ENCODE measurements at regions not wholly inside any gene's neighbourhood (a gene's known extent, or its start where the extent isn't known, plus 50 kb on each side); places are given as distances from the start of the nearest gene placed in this dataset.

DNA sequence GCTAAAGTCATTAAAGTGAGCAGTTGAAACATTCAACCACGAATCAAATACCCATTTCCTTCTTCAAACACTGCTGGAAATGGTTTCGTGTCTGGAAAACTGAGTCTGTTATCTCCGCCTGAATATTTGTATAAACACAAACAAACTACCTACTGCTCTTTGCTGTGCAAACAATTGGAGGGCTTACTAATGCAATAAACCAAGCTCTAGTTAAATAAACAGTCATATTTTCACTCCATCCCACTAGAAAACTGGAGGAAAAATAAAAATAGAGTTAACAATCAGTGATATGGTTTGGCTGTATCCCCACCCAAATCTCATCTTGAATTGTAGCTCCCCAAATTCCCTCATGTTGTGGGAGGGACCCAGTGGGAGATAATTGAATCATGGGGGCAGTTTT lies 397.6 kb downstream of the RASEF start:
- Histone ChIP-seq H3K36me3 (replicated peaks in 1 of 2; ENCODE audit: control extremely low read depth in 1 of 2, control insufficient read depth in 1 of 2, extremely low read depth in 1 of 2, insufficient read depth in 2 of 2, low read length in 1 of 2) (no peaks in the 10 kb centered on the region), H3K4me2 (replicated peaks; ENCODE audit: low read depth, low read length, poor library complexity, severe bottlenecking) (no peak overlapping the region), H3K9me3 (ENCODE audit: control extremely low read depth in 1 of 3, control insufficient read depth in 2 of 3, insufficient read depth in 1 of 3, low read length in 2 of 3) (no peaks in the 10 kb centered on the region), H3K27ac (ENCODE audit: low read length in 2 of 2) (no peak overlapping the region), H3K4me3 (ENCODE audit: control extremely low read depth in 1 of 5, extremely low read depth in 1 of 5, insufficient read depth in 1 of 5, low read depth in 2 of 5, low read length in 4 of 5) (no peak overlapping the region), H3K4me1 (ENCODE audit: control insufficient read depth in 2 of 2, insufficient read depth in 2 of 2, low read length in 2 of 2) (no peaks in the 10 kb centered on the region), H2AFZ (ENCODE audit: insufficient read depth, low read depth, low read length, poor library complexity, severe bottlenecking) (no peak overlapping the region), H3K9ac (ENCODE audit: low read length) (no peak overlapping the region), H3K79me2 (ENCODE audit: control insufficient read depth, insufficient read depth, low read length) (no peaks in the 10 kb centered on the region), H4K20me1 (ENCODE audit: control insufficient read depth, insufficient read depth, low read length, poor library complexity, severe bottlenecking) (no peaks in the 10 kb centered on the region), H3K27me3 (replicated peaks in 1 of 4; ENCODE audit: control extremely low read depth in 1 of 4, control insufficient read depth in 3 of 4, insufficient read depth in 4 of 4, low read length in 3 of 4) (no peaks in the 10 kb centered on the region)
- H3K4me3 Mint-ChIP-seq: no peak overlapping the region
- no peaks in the 10 kb centered on the region for H3K4me1 Mint-ChIP-seq
- intact Hi-C loops (cut with micrococcal nuclease): no loop called here
- DNase-seq (no peak), ATAC-seq (ENCODE audit: low read depth) (no peak)
- ChIA-PET CTCF (no interaction called here), POLR2A (no interaction called here)
- H3K27ac Mint-ChIP-seq: no peak overlapping the region
- H3K9me3 Mint-ChIP-seq (ENCODE audit: insufficient read depth): no peaks in the 10 kb centered on the region
- TF ChIP-seq EZH2 (IDR thresholded peaks at IDR 0.05; ENCODE audit: borderline replicate concordance, insufficient read depth, low read depth, low read length, poor library complexity, severe bottlenecking): no peak
- TF ChIP-seq, protein P1, sequence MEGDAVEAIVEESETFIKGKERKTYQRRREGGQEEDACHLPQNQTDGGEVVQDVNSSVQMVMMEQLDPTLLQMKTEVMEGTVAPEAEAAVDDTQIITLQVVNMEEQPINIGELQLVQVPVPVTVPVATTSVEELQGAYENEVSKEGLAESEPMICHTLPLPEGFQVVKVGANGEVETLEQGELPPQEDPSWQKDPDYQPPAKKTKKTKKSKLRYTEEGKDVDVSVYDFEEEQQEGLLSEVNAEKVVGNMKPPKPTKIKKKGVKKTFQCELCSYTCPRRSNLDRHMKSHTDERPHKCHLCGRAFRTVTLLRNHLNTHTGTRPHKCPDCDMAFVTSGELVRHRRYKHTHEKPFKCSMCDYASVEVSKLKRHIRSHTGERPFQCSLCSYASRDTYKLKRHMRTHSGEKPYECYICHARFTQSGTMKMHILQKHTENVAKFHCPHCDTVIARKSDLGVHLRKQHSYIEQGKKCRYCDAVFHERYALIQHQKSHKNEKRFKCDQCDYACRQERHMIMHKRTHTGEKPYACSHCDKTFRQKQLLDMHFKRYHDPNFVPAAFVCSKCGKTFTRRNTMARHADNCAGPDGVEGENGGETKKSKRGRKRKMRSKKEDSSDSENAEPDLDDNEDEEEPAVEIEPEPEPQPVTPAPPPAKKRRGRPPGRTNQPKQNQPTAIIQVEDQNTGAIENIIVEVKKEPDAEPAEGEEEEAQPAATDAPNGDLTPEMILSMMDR (IDR thresholded peaks at IDR 0.05): no peak
- 70% methylated on average over 3 of the region's 3 CpGs for WGBS (ENCODE audit: insufficient coverage)
- H3K27me3 Mint-ChIP-seq: no peaks in the 10 kb centered on the region

DNA sequence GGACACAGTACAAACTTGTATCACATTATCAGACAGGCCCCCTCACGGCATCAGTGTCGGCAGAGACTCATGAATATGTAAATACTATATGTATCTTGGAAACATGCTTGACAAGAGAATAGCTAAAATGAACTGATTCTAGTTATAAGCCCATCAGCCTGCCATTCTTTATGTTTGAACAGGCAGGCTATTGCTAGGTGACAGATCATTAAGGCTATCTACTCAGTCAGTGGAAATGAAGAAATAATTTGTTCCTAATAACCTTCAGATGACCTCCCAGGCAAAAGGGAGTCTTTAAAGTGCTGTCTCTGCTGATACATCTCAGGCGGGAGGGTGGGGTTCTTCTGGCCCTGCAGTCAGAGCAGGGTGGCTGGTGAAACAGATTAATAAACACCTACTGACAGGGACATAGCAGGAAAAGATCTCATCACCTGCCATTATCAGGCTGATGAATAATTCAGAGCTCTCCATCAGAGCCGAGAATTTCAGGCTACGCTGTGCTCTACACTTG lies 394.2 kb downstream of the RASEF start:
- no peak overlapping the region for H3K4me3 ChIP-seq (ENCODE audit: control extremely low read depth in 1 of 5, extremely low read depth in 1 of 5, insufficient read depth in 1 of 5, low read depth in 2 of 5, low read length in 4 of 5)
- H4K20me1 ChIP-seq (ENCODE audit: control insufficient read depth, insufficient read depth, low read length, poor library complexity, severe bottlenecking): no peaks in the 10 kb centered on the region
- intact Hi-C loops (cut with micrococcal nuclease): no loop called here
- no peaks in the 10 kb centered on the region for H3K9me3 Mint-ChIP-seq (ENCODE audit: insufficient read depth)
- no peak overlapping the region for H3K27ac Mint-ChIP-seq
- no peaks in the 10 kb centered on the region for H3K27me3 ChIP-seq (replicated peaks in 1 of 4; ENCODE audit: control extremely low read depth in 1 of 4, control insufficient read depth in 3 of 4, insufficient read depth in 4 of 4, low read length in 3 of 4)
- H3K4me1 ChIP-seq (ENCODE audit: control insufficient read depth in 2 of 2, insufficient read depth in 2 of 2, low read length in 2 of 2): no peaks in the 10 kb centered on the region
- ChIA-PET CTCF (no interaction called here), POLR2A (no interaction called here)
- H3K9ac ChIP-seq (ENCODE audit: low read length): no peak overlapping the region
- no peak overlapping the region for H3K27ac ChIP-seq (ENCODE audit: low read length in 2 of 2)
- WGBS (ENCODE audit: insufficient coverage): 83% methylated on average over 2 of the region's 5 CpGs
- no peak overlapping the region for H3K4me3 Mint-ChIP-seq
- H3K36me3 ChIP-seq (replicated peaks in 1 of 2; ENCODE audit: control extremely low read depth in 1 of 2, control insufficient read depth in 1 of 2, extremely low read depth in 1 of 2, insufficient read depth in 2 of 2, low read length in 1 of 2): no peaks in the 10 kb centered on the region
- no peaks in the 10 kb centered on the region for H3K79me2 ChIP-seq (ENCODE audit: control insufficient read depth, insufficient read depth, low read length)
- ATAC-seq (ENCODE audit: low read depth) (no peak), DNase-seq (no peak)
- no peak overlapping the region for H3K4me2 ChIP-seq (replicated peaks; ENCODE audit: low read depth, low read length, poor library complexity, severe bottlenecking)
- no peaks in the 10 kb centered on the region for H3K4me1 Mint-ChIP-seq
- no peaks in the 10 kb centered on the region for H3K9me3 ChIP-seq (ENCODE audit: control extremely low read depth in 1 of 3, control insufficient read depth in 2 of 3, insufficient read depth in 1 of 3, low read length in 2 of 3)
- H3K27me3 Mint-ChIP-seq: no peaks in the 10 kb centered on the region
- H2AFZ ChIP-seq (ENCODE audit: insufficient read depth, low read depth, low read length, poor library complexity, severe bottlenecking): no peak overlapping the region
- TF ChIP-seq, protein P1 (IDR thresholded peaks at IDR 0.05): no peak
- TF ChIP-seq EZH2 (IDR thresholded peaks at IDR 0.05; ENCODE audit: borderline replicate concordance, insufficient read depth, low read depth, low read length, poor library complexity, severe bottlenecking): no peak
